Loucy (cell line): ENCODE measurements at regions not wholly inside any gene's neighbourhood (a gene's known extent, or its start where the extent isn't known, plus 50 kb on each side); places are given as distances from the start of the nearest gene placed in this dataset.

Experiments
- H2AFZ ChIP-seq: fragments of 200-600 bp; sonication (generic); 2 replicates; pipeline ENCODE4 v1.6.0; 2016; ENCODE audit warnings: antibody characterized with exemption, mild to moderate bottlenecking, low read length, moderate library complexity
- H3F3A ChIP-seq: fragments of 200-600 bp; 2 replicates; pipeline ENCODE4 v1.6.0; 2016; ENCODE audit warnings: antibody characterized with exemption, low read depth, mild to moderate bottlenecking
- H3K27me3 ChIP-seq: fragments of 200-600 bp; sonication (generic); 2 replicates; pipeline ENCODE4 v1.6.1; 2014; ENCODE audit warnings: low read length, mild to moderate bottlenecking; ENCODE audit not compliant: insufficient read depth, poor library complexity, severe bottlenecking
- H3K36me3 ChIP-seq: fragments of 200-600 bp; sonication (generic); 2 replicates; pipeline ENCODE4 v1.6.1; 2016; ENCODE audit warnings: low read length; ENCODE audit not compliant: insufficient read depth
- H3K4me1 ChIP-seq: fragments of 200-600 bp; sonication (generic); 2 replicates; pipeline ENCODE4 v1.5.1; 2014; ENCODE audit warnings: low read length, mild to moderate bottlenecking; ENCODE audit not compliant: insufficient read depth, poor library complexity, severe bottlenecking
- H3K4me2 ChIP-seq: fragments of 200-600 bp; sonication (generic); 2 replicates; pipeline ENCODE4 v1.6.0; 2014; ENCODE audit warnings: antibody characterized with exemption, low read length, low read depth, mild to moderate bottlenecking; ENCODE audit not compliant: poor library complexity, severe bottlenecking
- H3K4me3 ChIP-seq: fragments of 200-600 bp; sonication (generic); 2 replicates; pipeline ENCODE4 v1.5.1; 2014; ENCODE audit warnings: low read length, mild to moderate bottlenecking, mixed read lengths; ENCODE audit not compliant: poor library complexity, severe bottlenecking
- H3K79me2 ChIP-seq: fragments of 200-600 bp; sonication (generic); 2 replicates; pipeline ENCODE4 v1.6.1; 2014; ENCODE audit warnings: low read length; ENCODE audit not compliant: insufficient read depth
- H3K9ac ChIP-seq: fragments of 200-600 bp; sonication (generic); 2 replicates; pipeline ENCODE4 v1.6.0; 2014; ENCODE audit warnings: mild to moderate bottlenecking, low read depth, low read length, moderate library complexity; ENCODE audit not compliant: poor library complexity, severe bottlenecking
- H3K9me2 ChIP-seq: fragments of 200-600 bp; sonication (generic); replicated peaks from 2 replicates; pipeline ENCODE4 v1.6.1; 2016; ENCODE audit warnings: low read depth, low read length, mixed read lengths
- H3K9me3 ChIP-seq: fragments of 200-600 bp; sonication (generic); 2 replicates; pipeline ENCODE4 v1.6.1; 2014; ENCODE audit warnings: mild to moderate bottlenecking, antibody characterized with exemption, low read length, low read depth; ENCODE audit not compliant: insufficient read depth
- H4K20me1 ChIP-seq: fragments of 200-600 bp; sonication (generic); 2 replicates; pipeline ENCODE4 v1.6.0; 2014; ENCODE audit warnings: antibody characterized with exemption, low read length, mild to moderate bottlenecking; ENCODE audit not compliant: insufficient read depth, poor library complexity, severe bottlenecking
- EZH2phosphoT487 ChIP-seq: fragments of 200-600 bp; IDR thresholded peaks from 2 replicates; pipeline ENCODE4 v1.6.1; 2018; ENCODE audit warnings: antibody characterized with exemption, mild to moderate bottlenecking, moderate library complexity, borderline replicate concordance
- TF ChIP-seq, protein P1 (sequence below): fragments of 200-600 bp; sonication (generic); conservative IDR thresholded peaks from 2 replicates; pipeline ENCODE4 v1.5.1; 2014; ENCODE audit warnings: mild to moderate bottlenecking, antibody characterized with exemption, low read length

DNA sequence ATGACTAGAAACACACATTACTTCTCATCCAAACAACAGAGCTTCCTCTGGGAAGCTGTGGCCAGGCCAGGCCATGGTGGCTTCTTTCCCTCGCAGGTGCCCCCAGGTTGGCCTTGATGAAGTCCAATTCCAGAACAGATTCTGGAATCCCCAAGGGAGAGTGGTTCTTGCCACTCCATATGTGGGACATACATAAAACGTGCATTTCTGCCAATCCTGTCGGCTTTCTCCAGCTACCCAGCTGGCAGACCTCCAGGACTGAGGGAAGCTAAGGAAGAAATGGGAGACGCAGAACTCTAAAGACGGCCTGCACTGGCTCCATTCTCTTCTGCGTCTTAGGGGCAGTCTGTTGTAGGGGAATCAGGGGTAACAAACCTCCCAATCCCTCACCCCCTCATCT, 219.2 kb upstream of the CDH5 start:
- H3K4me3 ChIP-seq = no peak overlapping the region
- no peaks in the 10 kb centered on the region for H3K79me2 ChIP-seq
- H3K36me3 ChIP-seq = no peaks in the 10 kb centered on the region
- peaks cover 17% of the 10 kb centered on the region for H3K4me1 ChIP-seq
- TF ChIP-seq EZH2phosphoT487 = no peak
- TF ChIP-seq, protein P1, sequence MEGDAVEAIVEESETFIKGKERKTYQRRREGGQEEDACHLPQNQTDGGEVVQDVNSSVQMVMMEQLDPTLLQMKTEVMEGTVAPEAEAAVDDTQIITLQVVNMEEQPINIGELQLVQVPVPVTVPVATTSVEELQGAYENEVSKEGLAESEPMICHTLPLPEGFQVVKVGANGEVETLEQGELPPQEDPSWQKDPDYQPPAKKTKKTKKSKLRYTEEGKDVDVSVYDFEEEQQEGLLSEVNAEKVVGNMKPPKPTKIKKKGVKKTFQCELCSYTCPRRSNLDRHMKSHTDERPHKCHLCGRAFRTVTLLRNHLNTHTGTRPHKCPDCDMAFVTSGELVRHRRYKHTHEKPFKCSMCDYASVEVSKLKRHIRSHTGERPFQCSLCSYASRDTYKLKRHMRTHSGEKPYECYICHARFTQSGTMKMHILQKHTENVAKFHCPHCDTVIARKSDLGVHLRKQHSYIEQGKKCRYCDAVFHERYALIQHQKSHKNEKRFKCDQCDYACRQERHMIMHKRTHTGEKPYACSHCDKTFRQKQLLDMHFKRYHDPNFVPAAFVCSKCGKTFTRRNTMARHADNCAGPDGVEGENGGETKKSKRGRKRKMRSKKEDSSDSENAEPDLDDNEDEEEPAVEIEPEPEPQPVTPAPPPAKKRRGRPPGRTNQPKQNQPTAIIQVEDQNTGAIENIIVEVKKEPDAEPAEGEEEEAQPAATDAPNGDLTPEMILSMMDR = no peak
- H4K20me1 ChIP-seq = no peaks in the 10 kb centered on the region
- no peaks in the 10 kb centered on the region for H3K9me3 ChIP-seq
- no peak overlapping the region for H2AFZ ChIP-seq
- H3K9ac ChIP-seq = no peak overlapping the region
- H3F3A ChIP-seq = no peaks in the 10 kb centered on the region
- no peaks in the 10 kb centered on the region for H3K9me2 ChIP-seq
- H3K27me3 ChIP-seq = peaks cover 7% of the 10 kb centered on the region
- no peak overlapping the region for H3K4me2 ChIP-seq

DNA sequence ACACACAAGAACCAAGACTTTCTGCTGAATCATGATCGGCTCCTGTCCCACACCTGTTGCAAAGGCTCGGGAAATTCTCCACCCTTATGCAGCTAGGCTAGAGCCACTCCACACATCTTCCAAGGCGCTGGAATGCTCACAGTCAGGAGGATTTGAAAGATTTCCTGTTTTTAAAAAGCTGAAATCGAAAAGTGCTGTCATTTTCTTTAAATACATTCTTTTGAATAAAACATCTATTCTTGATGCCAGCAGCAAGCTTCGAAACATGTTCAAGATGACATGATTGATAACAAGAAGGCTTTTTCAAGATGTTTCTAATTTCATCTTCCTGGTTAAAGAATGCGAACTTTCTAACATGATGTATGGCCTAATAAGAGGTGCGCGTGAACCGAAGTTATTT, 219.7 kb upstream of the CDH5 start:
- Histone ChIP-seq H3K4me3 (no peak overlapping the region), H3K36me3 (no peaks in the 10 kb centered on the region), H3K79me2 (no peaks in the 10 kb centered on the region), H3K4me2 (no peak overlapping the region), H4K20me1 (no peaks in the 10 kb centered on the region), H2AFZ (no peak overlapping the region), H3K9ac (no peak overlapping the region), H3K27me3 (peaks cover 7% of the 10 kb centered on the region), H3K9me3 (no peaks in the 10 kb centered on the region), H3F3A (no peaks in the 10 kb centered on the region), H3K4me1 (peaks cover 17% of the 10 kb centered on the region), H3K9me2 (no peaks in the 10 kb centered on the region)
- TF ChIP-seq, protein P1 = no peak
- TF ChIP-seq EZH2phosphoT487 = no peak

DNA sequence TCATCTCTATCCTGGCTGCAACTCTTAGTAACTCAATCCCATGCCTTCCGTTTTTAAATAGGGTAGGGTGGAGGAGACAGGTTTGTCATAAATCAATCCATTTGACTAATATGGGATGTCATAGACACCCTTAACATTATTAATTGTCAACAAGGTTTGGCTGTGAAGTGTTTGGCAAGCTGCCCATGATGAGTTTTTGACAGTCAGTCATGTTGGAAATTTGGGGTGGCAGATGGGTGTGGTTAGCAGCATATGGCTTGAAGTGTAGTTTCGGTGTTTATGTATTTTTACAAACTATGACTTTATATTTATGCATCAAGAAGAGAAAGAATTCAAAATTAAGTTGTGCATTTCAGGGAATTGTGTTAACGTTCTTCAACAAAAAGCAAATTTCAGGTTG, 221.8 kb upstream of the CDH5 start:
- Histone ChIP-seq H3K9me2 (no peaks in the 10 kb centered on the region), H3K4me2 (no peak overlapping the region), H3K36me3 (no peaks in the 10 kb centered on the region), H3K9ac (no peak overlapping the region), H2AFZ (no peak overlapping the region), H3F3A (no peaks in the 10 kb centered on the region), H3K4me1 (no peaks in the 10 kb centered on the region), H3K9me3 (no peaks in the 10 kb centered on the region), H3K79me2 (no peaks in the 10 kb centered on the region), H3K4me3 (no peak overlapping the region), H4K20me1 (no peaks in the 10 kb centered on the region), H3K27me3 (peaks cover 7% of the 10 kb centered on the region)
- TF ChIP-seq, protein P1 = no peak
- no peak for TF ChIP-seq EZH2phosphoT487
